Left cardiac atrium (tissue), 4 donors: ENCODE measurements at regions not wholly inside any gene's neighbourhood (a gene's known extent, or its start where the extent isn't known, plus 50 kb on each side); places are given as distances from the start of the nearest gene placed in this dataset.
A peak's percentile ranks its signal among the peaks of the same experiment; 100 is the strongest.

ENCODE experiments used
- ATAC-seq, 2 donors: fragments of 200-7000 bp; cut with Tn5 transposase; one replicate each; pipeline ENCODE4 v1.9.1; 2020; ENCODE audit warnings: mild to moderate bottlenecking in 2 of 2, moderate library complexity in 2 of 2
- DNase-seq: peaks from one replicate; pipeline ENCODE4 v3.0.0-alpha.2; 2020
- intact Hi-C, 2 donors: fragments of 100-400 bp; cut with DNase I; formaldehyde crosslinking; loops; one replicate each; pipeline versions ENCODE4 v1.14.1 to v1.15.1; 2022 to 2023
- donor health status: DM: no; HTN: yes; CAD: no.
- donor health status: DM: no; HTN: yes; CAD: no; lungs with severe emphysema.
- donor health status: DM: yes; HTN: yes; CAD: no.
- donor health status: Dilated cardiomyopathy.

DNA sequence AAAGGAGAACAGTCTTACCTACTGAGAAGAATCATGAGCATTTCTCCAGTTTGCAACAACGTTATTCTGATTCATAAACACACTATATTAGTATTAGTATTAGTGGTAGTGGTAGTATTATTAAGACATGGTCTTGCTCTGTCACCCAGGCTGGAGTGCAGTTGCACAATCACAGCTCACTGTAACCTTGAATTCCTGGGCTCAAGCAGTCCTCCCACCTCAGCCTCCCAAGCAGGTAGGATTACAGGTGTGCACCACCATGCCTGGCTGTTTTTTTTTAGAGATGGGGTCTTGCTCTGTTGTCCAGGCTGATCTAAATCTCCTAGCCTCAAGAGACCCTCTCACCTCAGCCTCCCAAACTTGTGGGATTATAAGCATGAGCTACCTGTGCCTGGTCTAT, 363.5 kb downstream of the SAMD5 start:
- intact Hi-C loops, result no loop called here
- ATAC-seq, result no peak

DNA sequence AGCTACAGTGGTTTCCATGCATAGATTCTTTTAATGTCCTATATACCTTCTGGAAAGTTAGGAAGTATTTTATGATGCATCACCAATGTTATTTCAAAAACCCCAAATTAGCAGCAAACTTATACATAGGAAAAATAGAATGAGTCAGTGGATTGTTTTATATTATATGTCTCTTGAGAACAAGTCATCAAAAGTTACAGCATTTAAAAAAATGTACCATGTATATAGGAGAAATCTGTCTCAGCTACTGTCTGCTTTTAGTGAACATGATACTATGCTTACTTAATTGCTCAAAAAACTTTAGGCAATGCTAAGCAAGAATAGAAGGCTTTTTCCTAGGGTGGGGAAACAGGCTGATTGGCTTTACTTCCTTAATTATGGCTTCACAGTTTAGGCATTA, 365.3 kb downstream of the SAMD5 start:
- ATAC-seq (no peak), DNase-seq (no peak)
- intact Hi-C loops, result no loop called here

More for the DNA sequence above, 363.5 kb downstream of the SAMD5 start:
- no peak for DNase-seq

DNA sequence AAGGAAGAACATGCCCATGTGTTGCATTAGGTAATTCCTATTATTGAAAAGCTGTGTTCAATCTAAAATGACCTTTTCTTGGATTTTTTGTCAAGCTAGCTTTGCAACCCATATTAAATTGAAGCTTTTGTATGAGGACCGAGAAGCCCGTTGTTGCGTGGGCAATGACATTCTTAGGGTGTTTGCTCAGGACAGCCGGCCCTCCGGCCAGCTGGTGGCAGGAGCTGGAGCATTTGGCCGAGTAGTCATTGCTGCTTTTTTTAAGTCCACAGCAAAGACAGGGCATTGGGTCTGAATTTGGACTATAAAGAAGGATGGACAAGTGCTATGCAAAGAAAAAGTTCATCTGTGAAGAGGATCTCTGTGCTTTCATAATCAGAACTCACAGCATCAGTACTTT, 365.8 kb downstream of the SAMD5 start:
- no peak for ATAC-seq
- no peak for DNase-seq
- intact Hi-C loops, result no loop called here

GRCh38 chr6:147879031-147879580, 370.6 kb downstream of the SAMD5 start:
- intact Hi-C loops, result no loop called here
- no peak for ATAC-seq

DNA sequence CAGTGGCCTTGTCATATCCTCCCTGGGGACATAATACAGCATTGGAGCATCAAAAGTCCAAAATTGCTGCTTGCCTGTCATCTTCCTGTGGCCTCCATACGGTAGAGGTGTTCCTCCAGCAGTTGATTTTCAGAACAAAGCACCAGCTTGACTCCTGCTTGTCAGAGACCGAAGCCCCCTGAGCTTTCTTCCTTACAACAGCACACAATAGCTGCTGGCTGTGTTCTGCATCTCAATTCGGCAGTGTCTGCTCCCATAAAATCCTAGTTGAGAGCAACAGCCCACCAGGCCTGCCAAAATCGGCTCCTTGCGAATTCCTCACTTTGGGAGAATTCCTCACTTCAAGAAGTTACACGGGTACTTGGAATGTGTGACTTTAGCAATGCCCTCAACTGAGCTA, 372.9 kb downstream of the SAMD5 start:
- intact Hi-C loops, result no loop called here
- ATAC-seq, result no peak
- no peak for DNase-seq

More at GRCh38 chr6:147879031-147879580, 370.6 kb downstream of the SAMD5 start:
- no peak for DNase-seq

DNA sequence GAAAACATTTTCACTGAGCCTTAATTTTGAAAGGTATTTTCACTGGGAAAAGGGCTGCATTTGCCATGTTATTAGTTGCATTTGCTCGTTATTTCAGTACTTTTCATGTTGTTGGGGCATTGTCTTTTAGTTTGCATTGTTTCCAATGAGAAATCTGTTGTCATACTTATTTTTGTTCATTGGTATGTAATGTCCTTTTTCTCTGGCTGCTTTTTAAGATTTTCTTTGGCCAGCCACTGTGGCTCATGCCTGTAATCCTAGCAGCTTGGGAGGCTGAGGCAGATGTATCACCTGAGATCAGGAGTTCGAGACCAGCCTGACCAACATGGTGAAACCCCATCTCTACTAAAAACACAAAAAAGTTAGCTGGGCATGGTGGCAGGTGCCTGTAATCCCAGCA, 379.9 kb downstream of the SAMD5 start:
- ATAC-seq, result no peak
- DNase-seq, result no peak
- intact Hi-C loops, result no loop called here

DNA sequence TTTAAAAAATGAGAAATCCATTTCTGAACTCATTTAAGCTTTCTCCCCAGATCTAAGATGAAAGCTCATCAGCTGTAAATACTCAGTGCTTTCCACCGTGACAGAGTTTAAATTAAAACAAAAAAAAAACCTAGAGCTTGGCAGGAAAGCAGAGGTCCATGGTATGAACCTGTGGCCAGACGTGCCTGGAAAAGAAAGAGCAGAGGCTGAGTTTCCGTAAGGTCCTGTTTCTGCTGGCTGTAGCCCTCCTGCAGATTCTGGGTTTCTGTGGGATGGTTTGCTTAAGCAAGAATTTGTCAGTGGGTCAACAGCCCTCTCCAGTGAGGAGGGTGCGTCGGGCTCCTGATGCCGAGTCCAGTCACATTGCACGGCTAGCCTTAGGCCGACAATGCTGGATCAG, 383.2 kb downstream of the SAMD5 start:
- ATAC-seq (no peak), DNase-seq (no peak)
- intact Hi-C loops, result no loop called here

DNA sequence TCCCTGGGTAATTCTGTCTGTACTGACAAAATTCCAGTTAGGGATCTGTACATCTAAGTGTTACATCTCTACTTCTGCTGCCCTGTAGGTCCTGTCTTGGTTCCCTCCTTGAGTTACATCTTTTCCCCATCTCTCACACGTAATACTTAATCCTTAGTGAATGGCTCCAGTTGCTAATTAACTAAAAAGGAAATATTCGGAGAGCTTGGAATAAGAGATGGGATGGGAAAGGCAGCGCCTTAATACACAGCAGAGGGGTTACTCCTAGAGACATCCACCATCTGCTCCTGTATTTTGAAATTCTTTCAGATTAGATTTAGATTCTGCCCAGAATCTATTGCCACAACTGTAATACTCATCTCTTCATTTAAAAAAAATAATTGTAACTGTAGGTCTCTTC, 384.0 kb downstream of the SAMD5 start:
- intact Hi-C loops, result no loop called here
- ATAC-seq (no peak), DNase-seq (no peak)

GRCh38 chr6:147895272-147895671, 386.8 kb downstream of the SAMD5 start:
- no peak for ATAC-seq
- no peak for DNase-seq
- intact Hi-C loops, result no loop called here

GRCh38 chr6:147900247-147900830, 391.8 kb downstream of the SAMD5 start:
- DNase-seq (no peak), ATAC-seq (no peak)
- intact Hi-C loops, result no loop called here

- DNase-seq (no peak), ATAC-seq (no peak)
- intact Hi-C loops, result no loop called here
Measured at GRCh38 chr6:147903321-147903720, 394.8 kb downstream of the SAMD5 start.

DNA sequence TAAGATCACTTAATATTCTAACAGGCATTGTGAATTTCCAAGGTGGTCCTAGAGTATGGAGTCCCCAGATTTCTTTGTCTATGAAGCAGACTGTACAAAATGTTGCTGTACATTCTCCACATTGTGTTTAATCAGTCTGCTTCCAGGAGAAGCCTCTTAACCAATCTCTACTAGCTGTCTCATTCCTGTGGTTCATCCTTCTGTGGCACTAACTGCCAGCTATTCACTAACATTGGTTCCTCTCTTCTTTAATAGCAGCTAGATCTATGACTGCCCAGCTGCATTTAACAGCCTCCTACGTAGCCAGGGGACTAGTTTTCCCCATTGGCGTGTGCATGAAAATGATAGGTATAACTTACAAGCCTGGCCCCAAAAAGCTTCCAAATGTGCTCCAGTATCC, 395.4 kb downstream of the SAMD5 start:
- DNase-seq, result no peak
- ATAC-seq, result no peak
- intact Hi-C loops, result no loop called here

DNA sequence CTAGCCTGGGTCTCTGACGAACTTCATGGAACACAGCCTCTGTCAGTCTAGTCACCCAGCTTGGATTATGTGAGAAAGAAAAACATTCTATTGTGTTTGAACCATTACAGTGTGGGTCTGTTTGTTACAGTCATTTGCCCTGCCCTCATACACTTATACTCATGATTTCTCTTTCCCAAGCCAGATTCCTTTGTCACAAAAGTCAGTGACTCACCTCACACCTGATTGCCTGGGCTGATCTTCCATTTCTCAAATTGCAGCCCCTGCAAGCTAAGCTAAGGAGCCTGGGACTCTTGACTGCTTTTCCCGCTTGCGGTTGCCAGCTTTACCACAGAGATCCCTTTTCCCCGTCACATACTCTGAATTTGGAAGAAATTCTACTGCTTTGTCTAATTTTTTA, 395.9 kb downstream of the SAMD5 start:
- intact Hi-C loops, result no loop called here
- ATAC-seq (no peak), DNase-seq (no peak)

DNA sequence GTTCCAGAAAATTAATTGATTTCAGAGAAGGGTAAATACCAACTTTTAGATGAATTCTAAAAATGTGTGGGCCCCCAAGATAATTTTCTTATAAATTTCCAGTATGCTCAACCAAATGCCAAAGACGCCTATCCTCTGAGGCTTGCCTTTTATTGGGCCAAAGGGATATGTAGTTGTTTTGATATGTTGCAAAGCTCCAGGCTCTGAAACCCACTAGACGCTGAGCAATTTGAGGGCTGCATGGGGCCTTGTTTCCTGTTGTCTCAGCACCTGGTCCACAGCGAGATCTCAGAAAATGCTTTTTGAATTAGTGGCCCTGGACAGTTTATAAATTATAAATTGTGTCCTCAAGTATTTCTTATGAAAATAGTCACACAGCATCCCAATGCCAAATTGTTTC, 397.2 kb downstream of the SAMD5 start:
- intact Hi-C loops, result no loop called here
- ATAC-seq, result no peak
- no peak for DNase-seq

- no peak for ATAC-seq
Measured at GRCh38 chr6:147906361-147906760, 397.9 kb downstream of the SAMD5 start.

GRCh38 chr6:147909640-147910039, 401.1 kb downstream of the SAMD5 start:
- no peak for ATAC-seq
- DNase-seq, result no peak
- intact Hi-C loops, result no loop called here

More at GRCh38 chr6:147906361-147906760, 397.9 kb downstream of the SAMD5 start:
- DNase-seq, result no peak
- intact Hi-C loops, result no loop called here

DNA sequence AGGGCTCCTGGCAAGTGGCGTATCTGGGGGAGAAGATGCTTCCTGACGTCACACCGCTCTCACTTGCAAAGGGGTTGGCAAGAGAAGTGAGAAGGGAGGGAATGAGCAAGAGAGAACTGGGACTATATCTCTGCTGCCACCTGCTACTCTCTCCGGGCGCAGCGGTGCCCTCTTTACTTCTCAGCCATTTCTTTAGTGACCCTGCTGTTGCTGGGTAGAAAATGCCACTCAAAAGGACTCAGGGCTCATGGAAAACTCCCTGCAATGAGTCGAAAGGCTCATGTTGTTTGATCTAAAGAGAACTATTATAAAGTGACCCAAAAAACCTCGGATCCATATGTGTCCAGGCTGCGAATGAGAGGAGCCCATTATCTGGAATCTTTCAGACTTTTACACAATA, 401.8 kb downstream of the SAMD5 start:
- no peak for DNase-seq
- intact Hi-C loops, result no loop called here
- ATAC-seq, result no peak

DNA sequence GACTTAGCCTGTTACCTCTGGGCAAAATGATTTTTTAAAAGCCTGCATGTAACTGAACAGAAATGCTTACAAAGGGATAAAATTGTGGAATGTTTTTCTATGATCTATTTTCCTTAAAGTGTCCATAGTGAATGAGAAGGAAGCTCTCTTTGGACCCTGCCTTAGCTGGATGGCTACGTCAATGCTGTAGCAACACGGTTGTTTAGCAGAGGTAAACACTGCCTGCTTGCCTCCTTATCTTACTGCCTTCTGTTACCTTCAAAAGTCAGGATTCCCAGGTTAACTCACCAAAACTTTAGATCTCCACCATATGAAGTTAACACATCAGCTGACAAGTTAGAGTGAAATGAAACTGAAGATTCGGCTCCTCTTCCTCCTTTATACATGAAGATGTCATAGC, 402.6 kb downstream of the SAMD5 start:
- DNase-seq (no peak), ATAC-seq (peak in 1 of 2 donors; percentile 59)
- intact Hi-C loops, result no loop called here

DNA sequence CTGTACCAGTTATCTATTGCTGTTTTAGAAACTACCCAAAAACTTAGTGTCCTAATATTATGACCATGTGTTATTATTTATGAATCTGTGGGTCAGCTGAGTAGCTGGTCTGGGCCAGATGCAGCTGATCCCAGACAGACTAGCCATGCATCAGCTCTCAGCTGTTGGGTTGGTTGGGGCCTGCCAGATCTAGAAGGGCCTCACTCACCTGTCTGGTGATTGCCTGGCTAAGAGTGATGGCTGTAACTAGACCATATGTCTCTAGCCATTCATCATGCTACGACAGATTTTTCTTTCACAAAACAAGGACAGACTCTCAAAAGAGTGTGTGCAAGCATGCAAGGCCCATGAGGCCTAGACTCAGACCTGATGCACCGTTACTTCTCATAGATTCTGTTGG, 403.2 kb downstream of the SAMD5 start:
- ATAC-seq, result no peak

GRCh38 chr6:147922799-147923198, 414.3 kb downstream of the SAMD5 start:
- DNase-seq (no peak), ATAC-seq (no peak)
- intact Hi-C loops, result no loop called here

More for the DNA sequence above, 403.2 kb downstream of the SAMD5 start:
- intact Hi-C loops, result no loop called here
- DNase-seq, result no peak

DNA sequence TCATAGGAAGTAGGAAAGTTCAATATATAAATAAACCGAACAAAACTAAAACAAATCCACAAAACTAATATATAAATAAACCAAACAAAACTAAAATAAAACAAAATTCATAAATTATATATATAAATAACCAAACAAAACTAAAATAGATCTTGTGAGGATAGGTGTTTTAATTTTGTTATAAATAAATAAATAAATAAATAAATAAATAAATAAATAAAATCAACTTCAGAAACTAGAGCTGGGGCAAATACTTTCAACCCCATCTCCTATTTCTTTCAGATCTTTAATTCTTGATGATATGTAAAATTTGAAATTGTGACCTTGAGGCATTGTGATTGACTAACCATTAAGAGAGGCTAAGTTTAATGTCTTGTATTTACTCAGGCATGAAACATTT, 416.1 kb downstream of the SAMD5 start:
- DNase-seq (no peak), ATAC-seq (no peak)
- intact Hi-C loops, result no loop called here

GRCh38 chr6:147925826-147926225, 416.8 kb upstream of the SASH1 start:
- DNase-seq (no peak), ATAC-seq (no peak)
- intact Hi-C loops, result no loop called here
